OCI-LY1 (cell line): ENCODE measurements at regions not wholly inside any gene's neighbourhood (a gene's known extent, or its start where the extent isn't known, plus 50 kb on each side); places are given as distances from the start of the nearest gene placed in this dataset.
"Not testable (repeated sequence)": the region's sequence is repeated elsewhere in the genome, so short reads cannot be mapped to it uniquely, and the experiment has no call there.

Experiments used
- CTCF ChIP-seq: fragments of 200-600 bp; sonication (generic), shearing (Covaris generic); IDR thresholded peaks from 2 replicates; pipeline ENCODE4 v1.5.1; 2017; ENCODE audit warnings: mild to moderate bottlenecking, antibody characterized with exemption, low read length, moderate library complexity, mixed read lengths
- EZH2 ChIP-seq: fragments of 200-600 bp; sonication (generic), shearing (Covaris generic); IDR thresholded peaks from 2 replicates; pipeline ENCODE4 v1.8.0; 2017; ENCODE audit warnings: borderline replicate concordance, mixed run types, mild to moderate bottlenecking, antibody characterized with exemption, low read length, moderate library complexity, mixed read lengths

GRCh38 chr17:43303049-43303448 is 69.3 kb upstream of the RNU2-1 start:
- TF ChIP-seq CTCF, EZH2: not testable (repeated sequence)
